IPS-NIHi7 (cell line): ENCODE measurements at regions not wholly inside any gene's neighbourhood (a gene's known extent, or its start where the extent isn't known, plus 50 kb on each side); places are given as distances from the start of the nearest gene placed in this dataset.
"Not testable (repeated sequence)": the region's sequence is repeated elsewhere in the genome, so short reads cannot be mapped to it uniquely, and the experiment has no call there.

Source experiments
- DNase-seq: peaks from one replicate; pipeline ENCODE4 v3.0.0; 2012; ENCODE audit warnings: mixed read lengths; ENCODE audit errors: extremely low spot score

DNA sequence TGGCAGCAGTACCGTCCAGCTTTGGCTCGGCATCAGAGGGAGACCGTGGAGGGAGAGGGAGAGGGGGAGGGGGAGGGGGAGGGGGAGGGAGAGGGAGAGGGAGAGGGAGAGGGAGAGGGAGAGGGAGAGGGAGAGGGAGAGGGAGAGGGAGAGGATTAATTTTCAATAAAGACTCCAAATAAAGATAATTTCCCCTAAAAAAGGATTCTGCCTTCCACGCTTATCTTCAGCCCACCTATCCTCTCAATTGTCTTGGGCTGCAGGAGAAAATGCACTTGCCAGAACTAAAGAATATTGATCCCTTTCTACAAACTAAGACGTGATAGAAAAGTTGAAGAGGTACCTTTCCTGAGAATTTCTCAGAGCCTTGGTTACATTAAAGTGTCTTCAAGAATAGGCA is 206.9 kb upstream of the CBLB start:
- not testable (repeated sequence) for DNase-seq

GRCh38 chr3:106078635-106079034 is 209.8 kb upstream of the CBLB start:
- DNase-seq = no peak

- no peak for DNase-seq
Measured at GRCh38 chr3:106082616-106083015, 213.8 kb upstream of the CBLB start.

DNA sequence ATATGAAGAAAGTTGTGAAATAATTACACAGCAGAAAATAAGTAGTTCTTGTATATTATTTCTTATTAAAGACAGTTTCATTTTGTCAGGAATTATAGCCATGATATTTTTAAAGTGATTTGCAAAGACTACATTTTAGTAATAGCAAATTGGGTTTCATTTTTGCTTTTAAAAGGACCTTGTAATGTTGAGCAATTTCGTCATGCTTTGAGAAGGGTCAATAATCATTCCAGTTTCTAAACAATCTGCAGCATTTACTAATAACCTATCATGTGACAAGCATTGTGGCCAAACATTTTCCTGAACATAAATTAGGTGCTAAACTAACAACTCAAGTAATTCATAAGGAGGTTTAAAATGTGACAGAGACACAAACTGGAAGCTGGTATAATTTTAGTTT is 214.4 kb upstream of the CBLB start:
- DNase-seq = no peak

- DNase-seq = no peak
Measured at GRCh38 chr3:106083854-106084253, 215.0 kb upstream of the CBLB start.

DNA sequence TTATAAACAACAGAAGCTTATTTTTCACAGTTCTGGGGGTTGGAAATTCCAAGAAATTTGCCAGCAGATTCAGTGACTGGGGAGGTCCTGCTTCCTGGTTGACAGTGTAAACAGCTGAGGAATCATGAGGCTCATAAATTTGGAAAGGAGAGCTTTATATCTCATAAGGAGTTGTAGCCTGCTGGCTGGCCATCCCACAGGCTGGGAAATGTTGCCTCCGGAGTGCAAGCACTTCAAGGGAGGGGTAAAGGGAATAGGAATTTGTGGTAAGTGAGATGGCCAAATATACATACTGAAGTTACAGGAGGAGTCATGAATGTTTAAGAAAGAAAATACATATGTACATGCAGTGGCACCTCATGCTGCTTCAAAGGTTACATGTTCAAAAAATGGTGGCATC is 217.2 kb upstream of the CBLB start:
- no peak for DNase-seq

DNA sequence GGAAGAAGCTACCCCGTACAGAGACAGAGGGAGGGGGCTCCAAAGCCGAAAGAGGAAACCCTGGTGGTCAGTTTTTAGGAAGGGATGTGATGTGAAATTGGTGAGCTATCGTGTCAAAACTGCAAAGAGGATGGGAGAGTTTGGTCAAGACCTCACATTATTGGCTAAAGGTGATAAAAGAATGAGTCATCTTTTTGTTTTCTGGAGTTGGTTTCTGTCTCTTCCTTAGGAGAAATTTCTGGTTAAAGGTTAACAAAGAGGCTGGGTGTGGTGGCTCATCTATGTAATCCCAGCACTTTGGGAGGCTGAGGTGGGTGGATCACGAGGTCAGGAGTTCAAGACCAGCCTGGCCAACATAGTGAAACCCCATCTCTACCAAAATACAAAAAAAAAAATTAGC is 217.8 kb upstream of the CBLB start:
- DNase-seq = no peak

- no peak for DNase-seq
Measured at GRCh38 chr3:106088304-106088703, 219.5 kb upstream of the CBLB start.

DNA sequence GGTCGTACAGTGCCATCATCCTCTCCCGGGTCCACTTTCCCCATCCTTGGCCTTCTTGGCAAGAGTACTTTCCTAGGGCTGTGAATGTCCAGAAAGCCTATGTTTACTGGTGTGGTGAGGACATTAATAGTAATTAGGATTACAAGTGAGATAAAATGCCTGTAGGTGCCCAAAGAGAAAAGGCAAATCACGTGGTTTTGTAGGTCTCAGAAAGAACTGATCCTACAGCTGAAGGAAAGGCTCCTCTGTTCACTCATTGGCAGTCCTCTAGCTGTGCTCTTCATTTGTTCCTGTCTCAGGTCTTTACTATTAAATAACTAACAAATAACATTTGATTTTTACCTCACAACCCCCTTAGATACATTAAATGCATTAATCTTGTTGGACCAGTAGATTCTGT is 220.1 kb upstream of the CBLB start:
- DNase-seq = no peak

GRCh38 chr3:106089806-106090205 is 221.0 kb upstream of the CBLB start:
- no peak for DNase-seq

DNA sequence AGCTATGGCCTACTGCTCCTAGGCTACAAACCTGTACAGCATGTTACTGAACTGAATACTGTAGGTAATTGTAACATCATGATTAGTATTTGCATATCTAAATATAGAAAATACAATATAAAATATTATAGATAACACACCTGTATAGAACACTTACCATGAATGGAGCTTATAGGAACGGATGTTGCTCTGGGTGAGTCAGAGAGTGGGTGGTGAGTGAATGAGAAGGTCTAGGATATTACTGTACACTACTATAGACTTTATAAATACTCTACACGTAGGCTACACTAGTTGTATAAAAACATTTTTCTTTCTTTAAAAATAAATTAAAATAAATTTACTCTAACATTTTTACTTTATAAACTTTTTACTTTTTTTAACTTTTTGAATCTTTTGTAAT is 224.0 kb upstream of the CBLB start:
- DNase-seq = no peak

DNA sequence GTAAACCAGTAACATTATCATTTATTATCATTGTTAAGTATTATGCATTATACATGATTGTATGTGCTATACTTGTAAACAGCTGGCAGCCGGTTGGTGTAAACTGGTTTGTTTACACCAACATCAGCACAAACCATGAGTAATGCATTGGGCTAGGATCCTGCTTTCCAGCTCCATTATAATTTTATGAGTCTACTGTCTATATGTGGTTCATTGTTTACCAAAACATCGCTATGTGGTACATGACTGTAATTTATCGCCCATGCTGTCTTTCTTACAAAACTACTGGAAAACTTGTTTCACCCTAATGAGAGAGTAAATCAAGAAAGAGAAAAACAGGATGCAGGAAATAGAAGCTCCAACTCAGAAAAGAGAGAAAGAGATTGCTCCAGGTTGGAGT is 224.8 kb upstream of the CBLB start:
- DNase-seq = no peak

DNA sequence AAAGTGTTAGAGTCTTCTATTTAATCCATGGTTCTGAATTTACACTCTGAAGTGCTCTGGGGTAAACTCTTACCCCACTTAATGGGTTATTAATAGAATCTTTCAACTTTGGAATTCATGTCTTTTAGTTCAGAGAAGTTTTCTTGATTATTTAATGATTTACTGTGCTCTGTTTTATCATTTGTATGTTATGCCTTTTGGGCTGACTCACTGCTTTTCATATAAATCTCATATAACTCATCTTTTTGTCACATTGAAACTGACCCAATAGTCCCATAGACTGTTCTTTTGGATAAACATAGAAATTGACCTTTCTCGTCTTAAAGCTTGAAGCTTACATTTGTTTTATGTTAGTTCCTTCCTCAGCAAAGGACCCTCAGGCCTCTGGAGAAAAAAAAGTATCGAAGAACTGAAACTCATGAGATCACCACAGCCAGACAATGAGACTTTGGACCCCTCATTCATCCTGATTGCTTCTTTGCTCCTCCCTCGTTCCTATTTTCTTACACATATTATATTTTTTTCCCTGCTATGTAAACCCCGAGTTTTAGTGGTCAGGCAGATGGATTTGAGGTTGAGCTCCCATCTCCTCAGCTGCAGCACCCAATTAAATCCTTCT is 229.1 kb upstream of the CBLB start:
- DNase-seq = no peak

- no peak for DNase-seq
Measured at GRCh38 chr3:106103383-106103782, 234.6 kb upstream of the CBLB start.

- DNase-seq = no peak
Measured at GRCh38 chr3:106104078-106104477, 235.3 kb upstream of the CBLB start.

DNA sequence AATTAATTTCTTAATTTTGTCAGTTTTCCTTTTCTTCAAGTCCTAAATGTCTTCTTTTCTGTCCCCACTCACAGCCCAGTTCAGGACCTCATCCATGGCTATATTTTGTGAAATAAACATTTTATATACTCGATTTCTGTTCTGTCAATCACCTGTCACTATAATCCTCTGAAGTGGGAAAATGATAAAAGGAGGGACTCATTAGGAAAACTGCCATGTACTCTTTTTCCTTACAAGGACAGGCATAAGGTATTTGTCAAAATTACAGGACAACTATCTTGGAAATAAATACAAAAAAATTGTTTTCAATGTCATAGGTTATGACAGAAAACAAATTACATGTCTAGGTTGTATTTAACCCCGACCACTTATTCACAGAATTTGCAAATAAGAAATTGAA is 240.1 kb upstream of the CBLB start:
- DNase-seq = no peak

- not testable (repeated sequence) for DNase-seq
Measured at GRCh38 chr3:106112561-106112960, 243.7 kb upstream of the CBLB start.

GRCh38 chr3:106113747-106114146 is 244.9 kb upstream of the CBLB start:
- no peak for DNase-seq

DNA sequence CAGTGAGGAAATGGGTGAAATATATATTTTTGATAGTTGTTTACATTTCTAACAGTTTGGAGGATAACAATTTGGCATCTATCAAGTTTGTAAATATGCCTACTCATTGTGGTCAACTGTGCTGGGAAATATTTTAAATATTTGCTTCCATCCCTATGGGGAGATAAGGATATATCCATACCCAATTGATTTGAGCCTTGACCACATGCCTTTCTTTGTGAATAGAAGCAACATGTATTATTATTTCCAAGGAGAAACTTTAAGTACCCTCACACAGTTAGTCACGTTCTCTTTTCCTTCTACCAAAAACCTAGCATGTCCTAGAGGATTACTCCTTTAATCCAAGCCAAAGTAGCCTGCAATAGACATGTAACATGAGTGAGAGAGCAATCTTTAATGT is 245.4 kb upstream of the CBLB start:
- no peak for DNase-seq

DNA sequence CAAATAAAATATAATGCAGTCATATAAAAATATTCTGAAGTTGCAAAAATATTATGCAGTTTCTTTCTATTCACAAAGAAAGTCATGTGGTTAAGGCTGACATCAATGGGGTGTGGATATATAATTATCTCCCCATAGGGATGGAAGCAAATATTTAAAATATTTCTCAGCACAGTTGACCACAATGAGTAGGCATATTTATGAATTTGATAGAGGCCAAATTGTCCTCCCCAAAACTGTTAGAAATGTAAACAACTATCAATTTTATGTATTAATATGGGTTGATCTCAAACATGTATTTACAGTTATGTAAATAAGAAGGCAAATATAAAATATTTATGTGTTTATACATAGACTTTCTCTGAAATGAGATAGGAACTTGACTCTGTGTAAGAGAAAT is 246.0 kb upstream of the CBLB start:
- no peak for DNase-seq

GRCh38 chr3:106115557-106115956 is 246.7 kb upstream of the CBLB start:
- DNase-seq = no peak

DNA sequence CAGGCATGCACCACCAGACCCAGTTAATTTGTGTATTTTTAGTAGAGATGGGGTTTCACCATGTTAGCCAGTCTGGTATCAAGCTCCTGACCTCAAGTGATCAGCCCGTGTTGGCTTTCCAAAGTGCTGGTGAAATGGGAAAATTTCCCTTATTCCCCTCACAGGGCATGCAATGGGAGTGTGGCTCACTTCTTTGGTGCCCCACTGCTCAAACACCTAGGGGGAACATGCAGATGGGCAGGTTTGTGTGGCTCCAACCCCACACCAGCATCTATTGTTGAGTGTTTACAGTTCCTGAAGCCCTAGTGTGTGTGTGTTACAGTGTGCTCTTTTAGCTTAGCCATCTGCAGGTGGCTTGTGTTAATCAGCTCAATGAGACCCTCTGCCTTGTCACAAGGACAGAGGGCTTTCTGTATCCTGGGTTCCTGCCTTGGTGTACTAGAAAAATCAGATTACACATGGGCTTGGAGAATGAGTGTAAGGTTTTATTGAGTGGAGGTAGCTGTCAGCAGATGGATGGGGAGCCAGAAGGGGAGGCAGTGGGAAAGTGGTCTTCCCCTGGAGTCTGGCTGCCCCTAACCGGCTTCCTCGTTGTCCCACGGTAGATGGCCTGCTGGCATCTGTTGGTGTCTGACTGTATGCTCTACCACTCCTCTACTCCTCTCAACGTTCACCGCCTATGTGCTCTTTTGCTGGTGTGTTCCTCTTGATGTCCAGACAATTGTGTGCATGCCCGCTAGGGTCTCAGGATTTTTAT is 248.1 kb upstream of the CBLB start:
- no peak for DNase-seq

DNA sequence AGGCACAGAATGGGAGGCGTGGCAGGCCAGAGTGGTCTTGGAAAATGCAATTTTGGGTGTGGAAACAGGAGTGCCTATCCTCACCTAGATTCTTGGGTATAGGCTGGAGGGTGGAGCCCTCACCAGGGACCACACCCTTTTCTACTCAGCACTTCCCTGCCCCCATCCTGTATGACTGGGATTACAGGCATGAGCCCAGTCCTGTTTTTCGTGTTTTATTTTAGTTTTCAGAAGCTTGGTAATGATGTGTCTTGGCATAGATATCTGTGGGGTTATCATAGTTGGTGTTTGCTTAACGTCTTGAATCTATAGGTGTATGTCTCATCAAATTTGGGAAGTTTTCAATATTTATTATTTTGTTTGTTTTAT is 248.7 kb upstream of the CBLB start:
- no peak for DNase-seq

- no peak for DNase-seq
Measured at GRCh38 chr3:106119614-106120082, 250.8 kb upstream of the CBLB start.
